Neural cell (in vitro differentiated cells): ENCODE measurements at regions not wholly inside any gene's neighbourhood (a gene's known extent, or its start where the extent isn't known, plus 50 kb on each side); places are given as distances from the start of the nearest gene placed in this dataset.

ENCODE experiments used
- H2AFZ ChIP-seq: fragments of 200-600, 300-800 bp; sonication (generic), shearing (Covaris generic); 2 replicates; pipeline ENCODE4 v1.6.0; 2014; ENCODE audit warnings: low read depth, mild to moderate bottlenecking, antibody characterized with exemption, low read length, moderate library complexity
- H3F3A ChIP-seq: fragments of 200-600 bp; shearing (Covaris generic); 2 replicates; pipeline ENCODE4 v1.6.1; 2016; ENCODE audit warnings: mild to moderate bottlenecking, moderate library complexity, mixed read lengths, antibody characterized with exemption, low read length; ENCODE audit not compliant: insufficient read depth, poor library complexity, severe bottlenecking
- H3K27ac ChIP-seq: fragments of 200-600, 300-800 bp; sonication (generic), shearing (Covaris generic); 2 replicates; pipeline ENCODE4 v1.5.1; 2014; ENCODE audit warnings: mild to moderate bottlenecking, low read length, moderate library complexity
- H3K27me3 ChIP-seq: fragments of 300-800, 200-600 bp; sonication (generic), shearing (Covaris generic); 2 replicates; pipeline ENCODE4 v1.6.0; 2014; ENCODE audit warnings: mild to moderate bottlenecking, low read depth, low read length, moderate library complexity; ENCODE audit not compliant: insufficient read depth
- H3K36me3 ChIP-seq: fragments of 300-800, 200-600 bp; sonication (generic), shearing (Covaris generic); 2 replicates; pipeline ENCODE4 v1.5.1; 2014; ENCODE audit warnings: mild to moderate bottlenecking, antibody characterized with exemption, low read length, moderate library complexity; ENCODE audit not compliant: insufficient read depth
- H3K4me2 ChIP-seq: fragments of 300-800, 200-600 bp; sonication (generic), shearing (Covaris generic); 2 replicates; pipeline ENCODE4 v1.6.0; 2014; ENCODE audit warnings: mild to moderate bottlenecking, low read length
- H3K4me3 ChIP-seq: fragments of 300-800, 200-600 bp; sonication (generic), shearing (Covaris generic); 2 replicates; pipeline ENCODE4 v1.5.1; 2014; ENCODE audit warnings: mild to moderate bottlenecking, low read length, moderate library complexity
- H3K79me2 ChIP-seq: fragments of 200-600 bp; shearing (Covaris generic); replicated peaks from 2 replicates; pipeline ENCODE4 v1.6.0; 2014; ENCODE audit warnings: mild to moderate bottlenecking, low read length, moderate library complexity; ENCODE audit not compliant: insufficient read depth
- H3K9ac ChIP-seq: fragments of 300-800, 200-600 bp; sonication (generic), shearing (Covaris generic); 2 replicates; pipeline ENCODE4 v1.6.1; 2016; ENCODE audit warnings: mild to moderate bottlenecking, low read length, mixed read lengths
- H3K9me2 ChIP-seq: fragments of 200-600 bp; shearing (Covaris generic); 2 replicates; pipeline ENCODE4 v1.6.1; 2016; ENCODE audit warnings: mild to moderate bottlenecking, low read length, mixed read lengths; ENCODE audit not compliant: insufficient read depth
- H3K9me3 ChIP-seq: fragments of 200-600, 300-800 bp; sonication (generic), shearing (Covaris generic); 2 replicates; pipeline ENCODE4 v1.6.1; 2016; ENCODE audit warnings: mild to moderate bottlenecking, mixed run types, low read length, moderate library complexity, mixed read lengths
- H4K20me1 ChIP-seq: fragments of 200-600 bp; shearing (Covaris generic); 2 replicates; pipeline ENCODE4 v1.6.1; 2016; ENCODE audit warnings: mild to moderate bottlenecking, mixed run types; ENCODE audit not compliant: insufficient read depth
- EP300 ChIP-seq: fragments of 450-650 bp; conservative IDR thresholded peaks from 2 replicates; pipeline ENCODE4 v1.6.1; 2014; ENCODE audit warnings: antibody characterized with exemption, mild to moderate bottlenecking, moderate library complexity; ENCODE audit not compliant: poor library complexity, severe bottlenecking
- EZH2 ChIP-seq: fragments of 200-600, 300-800 bp; shearing (Covaris generic), sonication (generic); IDR thresholded peaks from 2 replicates; pipeline ENCODE4 v1.6.1; 2014; ENCODE audit warnings: antibody characterized with exemption, low read length, borderline replicate concordance, mild to moderate bottlenecking; ENCODE audit not compliant: insufficient read depth, poor library complexity, severe bottlenecking
- MXI1 ChIP-seq: fragments of 450-650 bp; conservative IDR thresholded peaks from 2 replicates; pipeline ENCODE4 v1.6.1; 2014; ENCODE audit warnings: antibody characterized with exemption, mild to moderate bottlenecking; ENCODE audit not compliant: poor library complexity, severe bottlenecking
- POLR2AphosphoS5 ChIP-seq: IDR thresholded peaks from 2 replicates; pipeline ENCODE4 v1.6.1; 2012
- RAD21 ChIP-seq: fragments of 450-650 bp; conservative IDR thresholded peaks from 2 replicates; pipeline ENCODE4 v1.6.1; 2014; ENCODE audit warnings: antibody characterized with exemption, mild to moderate bottlenecking, moderate library complexity
- SMC3 ChIP-seq: fragments of 450-650 bp; conservative IDR thresholded peaks from 2 replicates; pipeline ENCODE4 v1.6.1; 2014; ENCODE audit warnings: antibody characterized with exemption, mild to moderate bottlenecking, moderate library complexity; ENCODE audit not compliant: poor library complexity
- TAF1 ChIP-seq: IDR thresholded peaks from 2 replicates; pipeline ENCODE4 v1.6.1; 2012; ENCODE audit warnings: low read depth
- TF ChIP-seq, protein P1 (sequence below): IDR thresholded peaks from 2 replicates; pipeline ENCODE4 v1.6.1; 2012; ENCODE audit warnings: borderline replicate concordance
- TF ChIP-seq, protein P2 (sequence below): fragments of 450-650 bp; IDR thresholded peaks from 2 replicates; pipeline ENCODE4 v1.5.1; 2014; ENCODE audit warnings: antibody characterized with exemption, mild to moderate bottlenecking, moderate library complexity; ENCODE audit not compliant: poor library complexity, severe bottlenecking

DNA sequence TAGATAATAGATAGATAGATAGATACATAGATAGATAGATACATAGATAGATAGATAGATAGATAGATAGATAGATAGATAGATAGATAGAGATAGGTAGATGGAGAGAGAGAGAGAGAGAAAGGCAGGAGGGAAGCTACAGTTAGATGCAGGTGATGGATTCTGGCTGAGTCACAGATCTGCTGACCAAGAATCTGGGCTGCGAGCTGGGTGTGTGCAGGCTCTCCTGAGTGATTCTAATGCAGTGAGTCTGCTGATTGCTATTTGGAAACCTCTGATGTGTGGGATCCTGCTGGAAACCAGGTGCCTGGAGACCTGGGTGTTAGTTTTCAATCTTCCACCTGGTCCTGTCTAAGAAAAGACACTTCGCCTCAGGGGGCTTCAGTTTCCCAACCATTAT is 1441.8 kb downstream of the TBC1D22A start:
- TF ChIP-seq EZH2 (no peak), POLR2AphosphoS5 (no peak), SMC3 (no peak), TAF1 (no peak), MXI1 (no peak), RAD21 (no peak), EP300 (no peak)
- TF ChIP-seq, protein P1, sequence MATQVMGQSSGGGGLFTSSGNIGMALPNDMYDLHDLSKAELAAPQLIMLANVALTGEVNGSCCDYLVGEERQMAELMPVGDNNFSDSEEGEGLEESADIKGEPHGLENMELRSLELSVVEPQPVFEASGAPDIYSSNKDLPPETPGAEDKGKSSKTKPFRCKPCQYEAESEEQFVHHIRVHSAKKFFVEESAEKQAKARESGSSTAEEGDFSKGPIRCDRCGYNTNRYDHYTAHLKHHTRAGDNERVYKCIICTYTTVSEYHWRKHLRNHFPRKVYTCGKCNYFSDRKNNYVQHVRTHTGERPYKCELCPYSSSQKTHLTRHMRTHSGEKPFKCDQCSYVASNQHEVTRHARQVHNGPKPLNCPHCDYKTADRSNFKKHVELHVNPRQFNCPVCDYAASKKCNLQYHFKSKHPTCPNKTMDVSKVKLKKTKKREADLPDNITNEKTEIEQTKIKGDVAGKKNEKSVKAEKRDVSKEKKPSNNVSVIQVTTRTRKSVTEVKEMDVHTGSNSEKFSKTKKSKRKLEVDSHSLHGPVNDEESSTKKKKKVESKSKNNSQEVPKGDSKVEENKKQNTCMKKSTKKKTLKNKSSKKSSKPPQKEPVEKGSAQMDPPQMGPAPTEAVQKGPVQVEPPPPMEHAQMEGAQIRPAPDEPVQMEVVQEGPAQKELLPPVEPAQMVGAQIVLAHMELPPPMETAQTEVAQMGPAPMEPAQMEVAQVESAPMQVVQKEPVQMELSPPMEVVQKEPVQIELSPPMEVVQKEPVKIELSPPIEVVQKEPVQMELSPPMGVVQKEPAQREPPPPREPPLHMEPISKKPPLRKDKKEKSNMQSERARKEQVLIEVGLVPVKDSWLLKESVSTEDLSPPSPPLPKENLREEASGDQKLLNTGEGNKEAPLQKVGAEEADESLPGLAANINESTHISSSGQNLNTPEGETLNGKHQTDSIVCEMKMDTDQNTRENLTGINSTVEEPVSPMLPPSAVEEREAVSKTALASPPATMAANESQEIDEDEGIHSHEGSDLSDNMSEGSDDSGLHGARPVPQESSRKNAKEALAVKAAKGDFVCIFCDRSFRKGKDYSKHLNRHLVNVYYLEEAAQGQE = no peak
- TF ChIP-seq, protein P2, sequence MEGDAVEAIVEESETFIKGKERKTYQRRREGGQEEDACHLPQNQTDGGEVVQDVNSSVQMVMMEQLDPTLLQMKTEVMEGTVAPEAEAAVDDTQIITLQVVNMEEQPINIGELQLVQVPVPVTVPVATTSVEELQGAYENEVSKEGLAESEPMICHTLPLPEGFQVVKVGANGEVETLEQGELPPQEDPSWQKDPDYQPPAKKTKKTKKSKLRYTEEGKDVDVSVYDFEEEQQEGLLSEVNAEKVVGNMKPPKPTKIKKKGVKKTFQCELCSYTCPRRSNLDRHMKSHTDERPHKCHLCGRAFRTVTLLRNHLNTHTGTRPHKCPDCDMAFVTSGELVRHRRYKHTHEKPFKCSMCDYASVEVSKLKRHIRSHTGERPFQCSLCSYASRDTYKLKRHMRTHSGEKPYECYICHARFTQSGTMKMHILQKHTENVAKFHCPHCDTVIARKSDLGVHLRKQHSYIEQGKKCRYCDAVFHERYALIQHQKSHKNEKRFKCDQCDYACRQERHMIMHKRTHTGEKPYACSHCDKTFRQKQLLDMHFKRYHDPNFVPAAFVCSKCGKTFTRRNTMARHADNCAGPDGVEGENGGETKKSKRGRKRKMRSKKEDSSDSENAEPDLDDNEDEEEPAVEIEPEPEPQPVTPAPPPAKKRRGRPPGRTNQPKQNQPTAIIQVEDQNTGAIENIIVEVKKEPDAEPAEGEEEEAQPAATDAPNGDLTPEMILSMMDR = no peak
- no peak overlapping the region for H3K4me3 ChIP-seq

DNA sequence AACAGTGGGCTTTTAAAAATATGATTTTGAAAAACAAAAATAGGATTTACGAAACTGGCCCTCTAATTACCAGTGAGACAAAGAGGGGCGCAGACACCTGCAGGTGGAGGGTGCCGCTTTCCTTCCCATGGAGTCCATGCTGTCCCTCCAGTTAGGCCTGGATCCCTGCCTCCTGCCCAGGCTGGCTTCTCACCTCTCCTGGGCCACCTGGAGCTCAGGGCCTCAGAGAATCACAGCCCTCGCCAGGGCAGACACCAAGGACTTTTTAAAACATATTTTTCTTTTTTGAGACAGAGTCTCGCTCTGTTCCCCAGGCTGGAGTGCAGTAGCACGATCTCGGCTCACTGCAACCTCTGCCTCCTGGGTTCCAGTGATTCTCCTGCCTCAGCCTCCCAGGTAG is 1437.2 kb downstream of the TBC1D22A start:
- TF ChIP-seq EP300 (no peak), SMC3 (no peak), MXI1 (no peak), TAF1 (no peak), RAD21 (no peak), EZH2 (no peak), POLR2AphosphoS5 (no peak)
- TF ChIP-seq, protein P1 = no peak
- TF ChIP-seq, protein P2 = no peak
- Histone ChIP-seq H2AFZ (no peak overlapping the region), H3K36me3 (no peaks in the 10 kb centered on the region), H4K20me1 (no peaks in the 10 kb centered on the region), H3K9ac (no peak overlapping the region), H3K4me2 (no peak overlapping the region), H3K27ac (no peak overlapping the region), H3K9me2 (no peaks in the 10 kb centered on the region), H3K27me3 (no peaks in the 10 kb centered on the region), H3K4me3 (no peak overlapping the region), H3F3A (no peaks in the 10 kb centered on the region), H3K9me3 (no peaks in the 10 kb centered on the region), H3K79me2 (no peaks in the 10 kb centered on the region)

More for the DNA sequence above, 1441.8 kb downstream of the TBC1D22A start:
- Histone ChIP-seq H3K27me3 (no peaks in the 10 kb centered on the region), H3K36me3 (no peaks in the 10 kb centered on the region), H3K9me3 (no peaks in the 10 kb centered on the region), H4K20me1 (no peaks in the 10 kb centered on the region), H3K9ac (no peak overlapping the region), H3K9me2 (no peaks in the 10 kb centered on the region), H3F3A (no peaks in the 10 kb centered on the region), H3K4me2 (no peak overlapping the region), H3K27ac (no peak overlapping the region), H2AFZ (no peak overlapping the region), H3K79me2 (no peaks in the 10 kb centered on the region)
